Aorta (tissue), 5 donors: ENCODE measurements at regions not wholly inside any gene's neighbourhood (a gene's known extent, or its start where the extent isn't known, plus 50 kb on each side); places are given as distances from the start of the nearest gene placed in this dataset.
A peak's percentile ranks its signal among the peaks of the same experiment; 100 is the strongest.

ENCODE experiments used
- ATAC-seq: fragments of 200-7000 bp; cut with Tn5 transposase; one replicate; pipeline ENCODE4 v1.9.1; 2022; ENCODE audit warnings: moderate library complexity; ENCODE audit not compliant: low FRiP score
- DNase-seq, 2 donors: peaks; one replicate each; pipeline ENCODE4 v3.0.0-alpha.2; 2020
- H3K27ac ChIP-seq, 2 donors: one replicate each; pipeline ENCODE4 v1.5.1; 2013; ENCODE audit warnings: low read length in 2 of 2, mild to moderate bottlenecking in 2 of 2, moderate library complexity in 2 of 2, control low read depth in 1 of 2, inconsistent platforms in 1 of 2, low read depth in 1 of 2
- H3K27me3 ChIP-seq, 2 donors: one replicate each; pipeline ENCODE4 v1.6.1; 2013; ENCODE audit warnings: control low read depth in 1 of 2, low read length in 1 of 2, mild to moderate bottlenecking in 1 of 2, moderate library complexity in 1 of 2; ENCODE audit not compliant: insufficient read depth in 2 of 2, control insufficient read depth in 1 of 2
- H3K36me3 ChIP-seq, 2 donors: one replicate each; pipeline ENCODE4 v1.6.1; 2013; ENCODE audit warnings: control low read depth in 1 of 2, low read length in 1 of 2, mild to moderate bottlenecking in 1 of 2; ENCODE audit not compliant: insufficient read depth in 2 of 2, control insufficient read depth in 1 of 2
- H3K4me1 ChIP-seq, 2 donors: one replicate each; pipeline ENCODE4 v1.6.1; 2013; ENCODE audit warnings: low read length in 2 of 2, control low read depth in 1 of 2, mild to moderate bottlenecking in 1 of 2, moderate library complexity in 1 of 2; ENCODE audit not compliant: insufficient read depth in 2 of 2, control insufficient read depth in 1 of 2
- H3K4me3 ChIP-seq, 2 donors: one replicate each; pipeline ENCODE4 v1.5.1; 2013; ENCODE audit warnings: low read length in 2 of 2, control low read depth in 1 of 2, mild to moderate bottlenecking in 1 of 2
- H3K9me3 ChIP-seq: one replicate; pipeline ENCODE4 v1.6.1; 2013; ENCODE audit warnings: mild to moderate bottlenecking, low read length; ENCODE audit not compliant: control insufficient read depth
- WGBS, 2 donors: extraction: QIAGEN DNeasy Blood & Tissue Kit; methylation state at CpG; one replicate each; pipeline ENCODE4 v1.1.7; 2013; 5-methylcytosine and 5-hydroxymethylcytosine counted together
- intact Hi-C, 2 donors: fragments of 100-400 bp; cut with DNase I; formaldehyde crosslinking; loops; one replicate each; pipeline versions ENCODE4 v1.14.2 to v1.15.0; 2022
- donor health status: healthy with polysubstance abuse.
- donor health status: Bipolar disorder and iron deficiency.
- donor health status: DM: no; HTN: no; CAD: no.
- donor health status: DM: no; HTN: no; CAD: no.
- donor health status: DM: yes; HTN: yes; CAD: no.

- Histone ChIP-seq H3K27ac (no peak overlapping the region), H3K36me3 (no peaks in the 10 kb centered on the region), H3K4me1 (no peaks in the 10 kb centered on the region), H3K27me3 (no peaks in the 10 kb centered on the region), H3K9me3 (no peaks in the 10 kb centered on the region), H3K4me3 (no peak overlapping the region)
- intact Hi-C loops, result no loop called here
- no peak for DNase-seq
- ATAC-seq, result no peak
Measured at GRCh38 chr5:115732026-115732425, 84.4 kb downstream of the CDO1 start.

DNA sequence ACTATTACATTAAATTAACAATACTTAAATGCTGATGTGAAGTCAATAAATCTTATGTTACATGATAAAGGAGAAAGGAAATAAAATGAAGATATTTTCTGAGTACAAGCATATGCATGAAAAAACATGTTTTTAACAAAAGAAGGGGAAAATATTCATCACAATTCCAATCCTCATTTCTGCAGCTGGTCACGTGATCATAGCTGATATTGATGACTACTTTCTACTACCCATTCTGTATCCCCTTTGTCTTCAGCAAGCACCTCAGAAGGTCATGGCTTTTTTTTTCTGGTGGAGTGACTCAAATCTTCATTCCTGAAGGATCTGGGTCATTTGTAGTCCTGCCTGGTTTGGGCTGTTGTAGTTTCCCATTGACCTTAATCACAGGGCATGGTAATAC is 90.9 kb downstream of the CDO1 start:
- H3K4me1 ChIP-seq, result peaks cover 0 to 1% of the 10 kb centered on the region in 2 donors
- H3K27ac ChIP-seq, result no peak overlapping the region
- ATAC-seq (no peak), DNase-seq (no peak)
- no peaks in the 10 kb centered on the region for H3K9me3 ChIP-seq
- no peaks in the 10 kb centered on the region for H3K27me3 ChIP-seq
- 91 to 96% methylated on average over 1 of the region's 1 CpG for WGBS, 2 donors
- intact Hi-C loops, result loop anchor here in 1 of 2 donors (10.0 kb wide), 1 partner anchor 89 kb away; the partner anchor contains the start of gene CDO1
- no peaks in the 10 kb centered on the region for H3K36me3 ChIP-seq
- no peak overlapping the region for H3K4me3 ChIP-seq

- ATAC-seq (peak; percentile 13), DNase-seq (no peak)
- Histone ChIP-seq H3K27ac (peak overlapping the region in 1 of 2 donors; percentile 37), H3K4me3 (no peak overlapping the region), H3K9me3 (no peaks in the 10 kb centered on the region), H3K27me3 (no peaks in the 10 kb centered on the region), H3K4me1 (peaks cover 2 to 4% of the 10 kb centered on the region in 2 donors), H3K36me3 (no peaks in the 10 kb centered on the region)
- 2 to 5% methylated on average over 2 of the region's 2 CpGs for WGBS, 2 donors
- intact Hi-C loops, result loop anchor here in 1 of 2 donors (10.0 kb wide), 1 partner anchor 92 kb away; the partner anchor contains the start of gene CDO1
Measured at GRCh38 chr5:115723220-115723619, 93.2 kb downstream of the CDO1 start.

DNA sequence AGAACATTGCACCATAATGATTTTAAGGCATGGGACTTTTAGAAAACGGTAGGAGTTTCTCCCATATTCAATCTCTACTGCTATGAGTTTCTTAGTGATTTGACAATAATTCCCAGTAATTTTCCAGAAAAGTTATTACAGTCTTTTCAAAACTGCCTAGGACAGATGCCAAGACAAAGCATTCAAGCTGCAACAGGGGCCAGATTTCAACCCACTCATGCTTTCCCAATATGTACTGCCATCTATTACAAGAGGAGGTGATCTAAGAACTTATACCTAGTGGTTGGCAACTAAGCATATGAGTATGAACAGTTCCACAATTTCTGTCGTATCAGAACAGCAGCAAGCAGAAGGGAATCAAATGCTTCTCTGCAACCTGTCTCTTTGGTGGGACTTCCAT is 95.1 kb upstream of the TMED7 start:
- no peaks in the 10 kb centered on the region for H3K9me3 ChIP-seq
- no peak overlapping the region for H3K4me3 ChIP-seq
- ATAC-seq, result no peak
- no peak for DNase-seq
- intact Hi-C loops, result loop anchor here in 1 of 2 donors (10.0 kb wide), 1 partner anchor 94 kb away; the partner anchor contains the start of gene CDO1
- peaks cover 2 to 8% of the 10 kb centered on the region in 2 donors for H3K4me1 ChIP-seq
- H3K27ac ChIP-seq, result peak overlapping the region in 1 of 2 donors; percentile 81
- no peaks in the 10 kb centered on the region for H3K27me3 ChIP-seq
- 7 to 10% methylated on average over 2 of the region's 2 CpGs for WGBS, 2 donors
- H3K36me3 ChIP-seq, result no peaks in the 10 kb centered on the region

GRCh38 chr5:115718927-115719326 is 93.1 kb upstream of the TMED7 start:
- intact Hi-C loops, result no loop called here
- Histone ChIP-seq H3K36me3 (no peaks in the 10 kb centered on the region), H3K9me3 (no peaks in the 10 kb centered on the region), H3K27ac (peak overlapping the region in 1 of 2 donors; percentile 82), H3K4me3 (no peak overlapping the region), H3K4me1 (peaks cover 2 to 8% of the 10 kb centered on the region in 2 donors), H3K27me3 (no peaks in the 10 kb centered on the region)
- DNase-seq, result no peak
- peak; percentile 37 for ATAC-seq
- WGBS, 2 donors, result 6 to 10% methylated on average over 2 of the region's 2 CpGs

DNA sequence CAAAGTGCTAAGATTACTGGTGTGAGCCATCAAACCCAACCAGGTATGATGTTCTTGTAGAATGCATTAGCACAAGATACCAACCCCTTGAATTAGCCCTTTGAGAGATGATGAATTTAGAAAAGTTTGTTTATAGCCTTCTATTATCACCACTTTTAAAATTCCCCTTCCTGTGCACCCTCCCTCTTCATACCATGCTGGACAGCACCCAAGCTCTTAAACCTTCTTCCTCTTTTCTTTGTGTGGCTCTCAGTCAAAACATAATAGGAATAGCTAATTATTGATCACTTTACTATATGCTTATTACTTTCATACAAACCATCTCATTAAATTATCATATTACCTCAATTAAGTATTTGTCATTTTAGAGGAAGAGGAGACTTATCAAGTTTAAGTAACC is 87.6 kb upstream of the TMED7 start:
- H3K27me3 ChIP-seq, result no peaks in the 10 kb centered on the region
- intact Hi-C loops, result no loop called here
- no peak overlapping the region for H3K4me3 ChIP-seq
- H3K9me3 ChIP-seq, result no peaks in the 10 kb centered on the region
- no peak for DNase-seq
- no peaks in the 10 kb centered on the region for H3K36me3 ChIP-seq
- H3K4me1 ChIP-seq, result peaks cover 0 to 7% of the 10 kb centered on the region in 2 donors
- no peak overlapping the region for H3K27ac ChIP-seq
- ATAC-seq, result no peak

DNA sequence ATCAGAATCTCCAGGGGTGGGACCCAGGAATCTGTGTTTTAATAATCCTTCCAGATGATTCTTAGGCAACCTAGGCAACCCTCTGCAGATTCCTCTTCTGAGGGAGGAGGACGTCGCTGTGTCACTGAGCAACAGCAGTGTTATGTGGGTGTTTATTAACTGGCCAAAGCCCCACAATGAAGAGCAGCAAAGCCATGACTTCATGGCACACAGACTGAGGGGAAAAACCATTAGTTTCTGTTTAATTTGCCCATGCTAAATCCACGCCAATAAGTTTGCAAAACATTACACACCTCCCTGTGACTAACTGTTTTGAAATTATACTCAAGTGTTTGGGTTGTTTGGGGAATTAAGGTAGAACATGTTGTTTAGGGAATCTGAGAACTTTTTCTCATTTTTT is 83.7 kb upstream of the TMED7 start:
- H3K9me3 ChIP-seq, result no peaks in the 10 kb centered on the region
- no peak for ATAC-seq
- 42 to 65% methylated on average over 3 of the region's 3 CpGs for WGBS, 2 donors
- peaks cover 0 to 4% of the 10 kb centered on the region in 2 donors for H3K4me1 ChIP-seq
- H3K36me3 ChIP-seq, result no peaks in the 10 kb centered on the region
- H3K27me3 ChIP-seq, result no peaks in the 10 kb centered on the region
- intact Hi-C loops, result no loop called here
- H3K27ac ChIP-seq, result peak overlapping the region in 1 of 2 donors; percentile 25
- H3K4me3 ChIP-seq, result no peak overlapping the region
- DNase-seq, result no peak

DNA sequence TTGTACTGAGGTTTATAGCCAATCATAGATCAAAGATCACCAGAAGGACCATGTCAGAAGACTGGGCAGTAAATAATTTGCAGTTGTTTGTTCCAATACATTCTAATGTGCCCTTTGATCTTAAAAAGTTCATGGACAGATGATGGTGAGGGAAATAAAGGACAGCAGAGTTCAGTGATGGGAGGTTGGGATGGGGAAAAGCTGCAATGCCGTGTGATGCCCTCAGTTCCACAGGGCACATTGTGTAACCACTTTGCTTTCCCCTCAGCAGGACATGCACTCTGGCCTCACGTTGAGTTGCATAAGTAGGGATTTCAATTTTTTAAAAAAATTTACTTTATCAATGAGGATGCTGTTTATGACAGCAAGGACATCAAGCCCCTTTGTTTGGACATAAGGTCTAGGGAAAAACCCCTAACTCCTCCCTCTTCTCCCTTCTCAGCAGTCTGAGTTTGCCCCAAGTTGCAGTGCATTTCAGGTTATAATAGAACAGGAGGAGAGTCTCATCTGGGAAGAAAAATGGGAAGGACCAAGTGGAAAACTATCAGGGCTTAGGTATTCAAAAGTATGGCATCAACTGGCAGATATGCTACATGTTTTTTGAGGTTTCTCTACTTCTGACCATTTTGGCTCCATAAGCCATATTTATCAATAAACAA is 83.1 kb upstream of the TMED7 start:
- Histone ChIP-seq H3K27me3 (no peaks in the 10 kb centered on the region), H3K4me1 (peaks cover 0 to 4% of the 10 kb centered on the region in 2 donors), H3K27ac (no peak overlapping the region), H3K4me3 (no peak overlapping the region), H3K36me3 (no peaks in the 10 kb centered on the region), H3K9me3 (no peaks in the 10 kb centered on the region)
- ATAC-seq, result no peak
- DNase-seq, result no peak
- intact Hi-C loops, result no loop called here
- WGBS, 2 donors, result 86 to 90% methylated on average over 2 of the region's 2 CpGs

DNA sequence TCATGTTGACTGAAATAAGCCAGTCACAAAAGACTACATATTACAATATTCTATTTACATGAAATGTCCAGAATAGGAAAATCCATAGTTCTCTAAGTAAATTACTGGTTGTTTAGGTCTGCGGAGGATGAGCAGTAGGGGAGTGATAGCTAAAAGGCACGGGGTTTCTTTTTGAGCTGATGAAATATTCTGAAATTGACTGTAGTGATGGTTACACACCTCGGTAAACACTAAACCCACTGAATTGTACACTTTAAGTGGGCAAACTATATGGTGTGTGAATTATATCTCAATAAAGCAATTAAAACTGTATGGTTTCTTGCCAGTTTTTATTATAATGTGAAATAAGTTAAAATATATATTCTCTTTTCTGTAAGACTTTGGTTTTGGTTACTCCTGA is 77.7 kb upstream of the TMED7 start:
- 94% methylated on average over 3 of the region's 3 CpGs for WGBS, 2 donors
- Histone ChIP-seq H3K36me3 (no peaks in the 10 kb centered on the region), H3K9me3 (no peaks in the 10 kb centered on the region), H3K27ac (no peak overlapping the region), H3K4me3 (no peak overlapping the region), H3K27me3 (no peaks in the 10 kb centered on the region), H3K4me1 (no peaks in the 10 kb centered on the region)
- DNase-seq, result no peak
- no peak for ATAC-seq
- intact Hi-C loops, result no loop called here
